Prostate gland (tissue), 2 donors: ENCODE measurements at regions not wholly inside any gene's neighbourhood (a gene's known extent, or its start where the extent isn't known, plus 50 kb on each side); places are given as distances from the start of the nearest gene placed in this dataset.

Source experiments
- CTCF ChIP-seq, 4 experiments: fragments of 200-600 bp in 2 of 4; fragments of 450-650 bp in 2 of 4; sonication (generic) in 2 of 4; IDR thresholded peaks; 1 replicate in 3 of 4; 2 replicates in 1 of 4; pipeline ENCODE4 v1.5.1; 2016 to 2019; ENCODE audit warnings: antibody characterized with exemption in 4 of 4, mild to moderate bottlenecking in 2 of 4, moderate library complexity in 2 of 4
- POLR2A ChIP-seq: fragments of 450-650 bp; IDR thresholded peaks from one replicate; pipeline ENCODE4 v1.6.1; 2016; ENCODE audit warnings: antibody characterized with exemption, mild to moderate bottlenecking

GRCh38 chr5:125411744-125412560, 665.5 kb upstream of the ZNF608 start:
- TF ChIP-seq CTCF (IDR thresholded peaks at IDR 0.05) (no peak), POLR2A (no peak)
